ENCODE measurements at regions not wholly inside any gene's neighbourhood (a gene's known extent, or its start where the extent isn't known, plus 50 kb on each side); places are given as distances from the start of the nearest gene placed in this dataset.
A peak's percentile ranks its signal among the peaks of the same experiment; 100 is the strongest.
"Not testable (repeated sequence)": the region's sequence is repeated elsewhere in the genome, so short reads cannot be mapped to it uniquely, and the experiment has no call there.

DNA sequence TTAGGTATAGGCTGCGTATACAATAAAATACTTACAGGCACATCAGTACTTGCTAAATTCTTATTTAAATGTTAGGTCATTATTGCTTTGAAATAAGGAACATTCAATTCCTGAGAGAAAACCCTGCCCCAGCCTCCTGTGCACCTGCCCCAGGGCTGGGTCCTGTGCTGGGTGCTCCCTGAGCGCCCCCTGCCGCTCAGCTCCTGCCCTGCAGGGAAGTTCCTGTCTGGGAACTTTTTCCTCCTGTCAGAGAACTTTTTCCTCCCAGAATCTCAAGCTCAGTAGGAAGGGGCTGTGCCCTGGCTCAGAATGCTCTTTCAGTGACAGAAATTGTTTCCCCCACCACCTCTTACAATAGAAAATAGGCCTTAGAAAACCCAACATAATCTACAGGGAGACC is 751.1 kb downstream of the TMEM121 start:
- WGBS: 21% methylated on average over 2 of the region's 3 CpGs
- Histone ChIP-seq H3K9ac (ENCODE audit: low read depth, low read length) (no peak overlapping the region), H3K36me3 (ENCODE audit: insufficient read depth, low read length) (no peaks in the 10 kb centered on the region), H3K27me3 (ENCODE audit: insufficient read depth, low read length) (no peaks in the 10 kb centered on the region), H3K27ac (ENCODE audit: low read depth, low read length) (no peak overlapping the region), H3K4me1 (ENCODE audit: insufficient read depth, low read length) (no peaks in the 10 kb centered on the region), H3K9me3 (ENCODE audit: insufficient read depth, low read depth, low read length) (peaks cover 94% of the 10 kb centered on the region), H3K4me3 (ENCODE audit: low read length) (no peak overlapping the region)

DNA sequence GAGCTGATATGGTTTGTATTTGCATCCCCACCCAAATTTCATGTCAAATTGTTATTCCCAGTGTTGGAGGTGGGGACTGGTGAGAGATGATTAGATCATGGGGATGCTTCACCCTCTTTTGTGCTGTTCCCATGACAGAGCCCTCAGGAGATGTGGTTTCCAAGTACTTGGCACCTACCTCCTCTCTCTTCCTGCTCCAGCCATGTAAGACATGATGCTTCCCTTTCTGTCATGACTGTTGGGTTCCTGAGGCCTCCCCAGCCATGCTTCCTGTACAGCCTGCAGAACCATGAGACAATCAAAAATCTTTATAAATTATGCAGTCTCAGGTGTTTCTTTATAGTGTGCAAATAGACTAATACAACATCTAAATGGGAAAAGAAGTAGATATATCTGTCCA is 754.5 kb downstream of the TMEM121 start:
- H3K4me1 ChIP-seq (ENCODE audit: insufficient read depth, low read length): no peaks in the 10 kb centered on the region
- H3K4me3 ChIP-seq (ENCODE audit: low read length): no peak overlapping the region
- no peak overlapping the region for H3K9ac ChIP-seq (ENCODE audit: low read depth, low read length)
- H3K9me3 ChIP-seq (ENCODE audit: insufficient read depth, low read depth, low read length): peaks cover 96% of the 10 kb centered on the region
- H3K27me3 ChIP-seq (ENCODE audit: insufficient read depth, low read length): no peaks in the 10 kb centered on the region
- H3K27ac ChIP-seq (ENCODE audit: low read depth, low read length): no peak overlapping the region
- H3K36me3 ChIP-seq (ENCODE audit: insufficient read depth, low read length): no peaks in the 10 kb centered on the region

DNA sequence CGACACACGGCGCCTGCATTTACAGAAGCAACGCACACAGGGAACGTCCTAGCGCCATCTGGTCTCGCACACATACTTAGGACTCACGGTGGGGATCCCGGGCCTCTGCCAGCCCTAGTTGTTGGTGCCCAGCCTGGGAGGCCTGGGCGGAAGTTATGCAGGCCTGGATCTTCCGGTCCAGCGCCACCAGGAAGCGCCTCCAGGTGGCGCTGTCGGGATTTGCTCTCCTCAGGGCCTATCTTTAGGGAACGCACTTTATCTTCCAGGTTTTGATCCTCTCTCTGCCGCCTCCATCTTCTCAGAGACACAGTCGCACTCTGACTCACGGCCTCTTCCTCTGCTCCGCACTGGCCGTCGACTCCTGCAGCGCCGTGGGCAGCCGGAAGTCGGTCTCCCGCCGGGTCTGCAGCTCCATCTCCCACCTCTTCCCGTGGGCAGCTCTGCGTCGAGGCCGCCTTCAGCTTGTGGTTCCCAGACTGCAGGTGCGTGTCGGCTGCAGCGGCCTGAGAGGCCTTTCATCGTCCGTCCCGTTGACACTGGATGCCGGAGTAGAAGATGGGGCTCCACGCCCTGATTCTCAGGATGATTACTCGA is 760.4 kb downstream of the TMEM121 start:
- Histone ChIP-seq H3K27ac (ENCODE audit: low read depth, low read length) (no peak overlapping the region), H3K9me3 (ENCODE audit: insufficient read depth, low read depth, low read length) (peaks cover 96% of the 10 kb centered on the region), H3K27me3 (ENCODE audit: insufficient read depth, low read length) (no peaks in the 10 kb centered on the region), H3K4me3 (ENCODE audit: low read length) (no peak overlapping the region), H3K36me3 (ENCODE audit: insufficient read depth, low read length) (no peaks in the 10 kb centered on the region), H3K4me1 (ENCODE audit: insufficient read depth, low read length) (no peaks in the 10 kb centered on the region), H3K9ac (ENCODE audit: low read depth, low read length) (no peak overlapping the region)
- 91% methylated on average over 41 of the region's 41 CpGs for WGBS

DNA sequence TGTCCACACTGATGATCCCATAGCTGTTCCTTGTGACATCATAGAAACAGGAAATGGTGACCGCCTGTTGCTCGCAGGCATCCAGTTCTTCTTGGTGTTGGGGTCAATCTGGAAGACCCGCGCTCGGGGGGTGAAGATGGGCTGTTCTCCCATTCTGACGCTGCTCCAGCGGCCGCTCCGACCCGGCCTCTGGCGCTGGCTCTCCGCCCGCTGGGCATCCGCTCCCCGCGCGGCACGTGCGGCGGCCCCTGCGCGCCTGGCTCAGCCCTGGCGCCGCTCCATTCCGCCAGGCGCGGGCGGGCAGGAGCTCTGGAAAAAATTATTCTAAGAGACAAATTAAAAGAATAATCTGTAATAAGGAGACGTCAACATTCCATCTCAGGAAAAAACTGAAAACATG is 761.1 kb downstream of the TMEM121 start:
- no peaks in the 10 kb centered on the region for H3K27me3 ChIP-seq (ENCODE audit: insufficient read depth, low read length)
- H3K36me3 ChIP-seq (ENCODE audit: insufficient read depth, low read length): no peaks in the 10 kb centered on the region
- no peak overlapping the region for H3K9ac ChIP-seq (ENCODE audit: low read depth, low read length)
- no peak overlapping the region for H3K4me3 ChIP-seq (ENCODE audit: low read length)
- no peaks in the 10 kb centered on the region for H3K4me1 ChIP-seq (ENCODE audit: insufficient read depth, low read length)
- WGBS: 92% methylated on average over 25 of the region's 29 CpGs
- H3K27ac ChIP-seq (ENCODE audit: low read depth, low read length): no peak overlapping the region
- peaks cover 91% of the 10 kb centered on the region for H3K9me3 ChIP-seq (ENCODE audit: insufficient read depth, low read depth, low read length)

DNA sequence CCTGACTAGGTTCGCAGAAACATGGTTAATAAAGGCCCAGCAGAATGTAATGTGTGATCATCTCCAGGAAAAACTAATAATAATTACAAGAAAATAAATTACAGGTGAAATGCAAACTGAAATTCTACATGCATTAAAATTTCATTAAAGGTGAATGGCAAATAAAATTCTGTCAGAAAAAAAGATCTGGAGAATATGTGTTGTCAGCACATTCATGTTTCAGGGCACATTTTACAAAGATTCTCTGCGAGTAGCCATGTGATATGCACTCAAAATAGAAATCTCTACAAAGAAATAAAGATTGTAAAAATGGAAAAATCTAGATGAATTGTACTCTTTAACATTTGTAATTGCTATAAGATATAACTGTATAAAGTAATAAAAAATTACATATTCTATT is 765.2 kb downstream of the TMEM121 start:
- Histone ChIP-seq H3K4me1 (ENCODE audit: insufficient read depth, low read length) (no peaks in the 10 kb centered on the region), H3K27me3 (ENCODE audit: insufficient read depth, low read length) (no peaks in the 10 kb centered on the region), H3K27ac (ENCODE audit: low read depth, low read length) (no peak overlapping the region), H3K4me3 (ENCODE audit: low read length) (no peak overlapping the region), H3K9me3 (ENCODE audit: insufficient read depth, low read depth, low read length) (peaks cover 87% of the 10 kb centered on the region), H3K36me3 (ENCODE audit: insufficient read depth, low read length) (no peaks in the 10 kb centered on the region), H3K9ac (ENCODE audit: low read depth, low read length) (no peak overlapping the region)
- 72% methylated on average over 2 of the region's 2 CpGs for whole genome bisulfite sequencing

DNA sequence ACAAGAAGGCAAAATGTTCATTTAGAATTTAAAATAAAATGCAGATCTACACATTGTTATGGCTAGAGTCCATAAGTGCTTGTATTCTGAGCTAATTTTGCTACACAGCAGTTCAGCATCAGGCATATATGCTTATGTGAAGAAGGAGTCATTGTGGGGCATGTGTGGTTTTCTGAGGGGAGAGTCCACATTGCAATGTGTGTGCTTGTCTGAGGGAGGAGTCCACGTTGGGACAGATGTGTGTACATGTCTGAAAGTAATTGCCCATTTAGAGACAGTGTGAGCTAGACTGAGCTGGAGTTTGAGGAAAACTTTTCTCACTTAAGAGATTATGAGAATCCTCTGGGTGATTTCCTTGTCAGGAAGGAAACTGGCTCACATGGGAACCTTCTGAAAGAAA is 767.9 kb downstream of the TMEM121 start:
- Histone ChIP-seq H3K27ac (ENCODE audit: low read depth, low read length) (no peak overlapping the region), H3K27me3 (ENCODE audit: insufficient read depth, low read length) (no peaks in the 10 kb centered on the region), H3K9me3 (ENCODE audit: insufficient read depth, low read depth, low read length) (peaks cover 79% of the 10 kb centered on the region), H3K4me1 (ENCODE audit: insufficient read depth, low read length) (no peaks in the 10 kb centered on the region), H3K36me3 (ENCODE audit: insufficient read depth, low read length) (no peaks in the 10 kb centered on the region), H3K9ac (ENCODE audit: low read depth, low read length) (no peak overlapping the region), H3K4me3 (ENCODE audit: low read length) (no peak overlapping the region)
- WGBS: 13% methylated on average over 1 of the region's 1 CpG

DNA sequence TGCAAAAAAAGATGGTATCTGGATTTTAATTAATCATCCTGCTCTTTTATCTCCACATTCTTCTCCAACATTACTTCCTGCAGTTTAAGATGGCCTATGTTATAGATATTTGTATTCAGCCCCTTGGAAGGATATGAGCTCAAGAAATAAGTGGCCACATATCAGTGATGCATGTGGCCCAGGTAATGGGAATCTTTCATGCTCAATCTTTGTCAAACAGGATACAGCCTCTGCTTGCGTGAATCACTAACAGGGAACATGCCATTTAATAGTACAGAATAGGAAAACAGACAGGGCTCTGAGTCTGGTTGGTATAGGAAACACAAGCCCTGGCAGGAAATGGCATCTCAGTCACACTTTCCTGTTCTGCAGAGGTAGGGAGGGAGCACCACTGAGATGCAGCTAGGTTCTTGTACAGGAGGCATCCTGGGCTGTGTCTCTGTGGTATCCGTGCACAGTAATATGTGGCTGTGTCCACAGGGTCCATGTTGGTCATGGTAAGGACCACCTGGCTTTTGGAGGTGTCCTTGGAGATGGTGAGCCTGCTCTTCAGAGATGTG is 774.6 kb downstream of the TMEM121 start:
- peaks cover 85% of the 10 kb centered on the region for H3K9me3 ChIP-seq (ENCODE audit: insufficient read depth, low read depth, low read length)
- not testable (repeated sequence) for H3K36me3 ChIP-seq (ENCODE audit: insufficient read depth, low read length); H3K27me3 ChIP-seq (ENCODE audit: insufficient read depth, low read length); H3K27ac ChIP-seq (ENCODE audit: low read depth, low read length); H3K4me3 ChIP-seq (ENCODE audit: low read length); H3K9ac ChIP-seq (ENCODE audit: low read depth, low read length); H3K4me1 ChIP-seq (ENCODE audit: insufficient read depth, low read length)
- WGBS: 86% methylated on average over 2 of the region's 2 CpGs

DNA sequence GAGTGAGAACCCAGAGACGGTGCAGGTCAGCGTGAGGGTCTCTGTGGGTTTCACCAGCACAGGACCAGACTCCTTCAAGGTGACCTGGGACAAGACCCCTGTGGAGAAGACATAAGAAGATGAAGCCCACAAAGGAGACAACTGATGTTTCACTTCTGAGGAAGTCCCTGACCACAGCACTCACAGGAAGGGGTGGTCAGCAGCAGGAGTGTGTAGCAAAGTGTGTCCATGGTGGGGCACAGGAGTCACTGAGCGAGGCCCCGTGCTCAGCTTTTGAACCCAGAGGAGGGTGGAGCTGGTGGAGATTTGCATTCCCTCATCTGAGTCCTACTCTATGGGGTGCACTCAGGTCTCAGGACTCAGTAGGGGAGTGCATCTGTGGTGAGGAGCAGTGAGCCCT is 775.2 kb downstream of the TMEM121 start:
- not testable (repeated sequence) for H3K27ac ChIP-seq (ENCODE audit: low read depth, low read length); H3K4me3 ChIP-seq (ENCODE audit: low read length); H3K36me3 ChIP-seq (ENCODE audit: insufficient read depth, low read length); H3K27me3 ChIP-seq (ENCODE audit: insufficient read depth, low read length); H3K4me1 ChIP-seq (ENCODE audit: insufficient read depth, low read length); H3K9ac ChIP-seq (ENCODE audit: low read depth, low read length)
- WGBS: 91% methylated on average over 4 of the region's 4 CpGs
- H3K9me3 ChIP-seq (ENCODE audit: insufficient read depth, low read depth, low read length): peaks cover 87% of the 10 kb centered on the region

DNA sequence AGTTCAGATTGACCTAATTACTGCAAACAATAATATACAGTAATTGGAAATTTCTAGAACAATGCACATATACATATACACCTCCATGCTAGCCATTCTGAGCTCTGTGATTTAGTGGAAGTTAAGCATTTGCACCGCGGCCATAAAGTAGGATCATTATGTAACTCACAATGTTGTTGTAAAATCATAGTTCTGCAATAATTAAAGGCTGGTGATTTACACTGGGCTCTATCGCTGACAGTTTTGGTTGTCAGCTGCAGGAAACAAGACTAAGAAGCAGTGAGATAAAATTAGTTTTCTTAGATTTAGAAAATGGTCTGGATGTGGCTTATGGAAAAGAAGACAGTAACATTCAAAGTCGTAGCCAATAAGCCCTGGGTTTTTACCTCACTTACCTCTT is 776.3 kb downstream of the TMEM121 start:
- H3K9ac ChIP-seq (ENCODE audit: low read depth, low read length): no peak overlapping the region
- no peaks in the 10 kb centered on the region for H3K27me3 ChIP-seq (ENCODE audit: insufficient read depth, low read length)
- peaks cover 88% of the 10 kb centered on the region for H3K9me3 ChIP-seq (ENCODE audit: insufficient read depth, low read depth, low read length)
- WGBS: 95% methylated on average over 3 of the region's 4 CpGs
- H3K27ac ChIP-seq (ENCODE audit: low read depth, low read length): no peak overlapping the region
- no peaks in the 10 kb centered on the region for H3K4me1 ChIP-seq (ENCODE audit: insufficient read depth, low read length)
- H3K4me3 ChIP-seq (ENCODE audit: low read length): no peak overlapping the region
- no peaks in the 10 kb centered on the region for H3K36me3 ChIP-seq (ENCODE audit: insufficient read depth, low read length)

DNA sequence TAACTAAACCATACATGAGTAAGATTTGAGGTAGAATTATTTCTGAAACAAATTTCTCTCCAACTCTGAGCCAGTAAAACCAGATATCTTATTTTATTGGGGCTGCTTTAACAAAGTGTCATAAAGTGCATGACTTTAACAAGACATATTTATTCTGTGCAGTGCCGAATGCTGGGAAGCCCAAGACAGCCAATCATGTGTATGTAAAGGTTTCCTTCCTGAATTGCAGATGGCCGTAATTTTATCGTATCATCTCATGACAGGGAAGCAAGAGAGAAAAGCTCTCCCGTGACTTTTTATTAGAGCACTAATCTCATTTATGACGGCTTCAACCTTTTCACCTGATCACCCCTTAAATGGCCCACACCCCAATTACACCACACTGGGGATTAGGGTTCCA is 777.9 kb downstream of the TMEM121 start:
- Histone ChIP-seq H3K36me3 (ENCODE audit: insufficient read depth, low read length) (no peaks in the 10 kb centered on the region), H3K4me1 (ENCODE audit: insufficient read depth, low read length) (no peaks in the 10 kb centered on the region), H3K9ac (ENCODE audit: low read depth, low read length) (no peak overlapping the region), H3K9me3 (ENCODE audit: insufficient read depth, low read depth, low read length) (peaks cover 96% of the 10 kb centered on the region), H3K27me3 (ENCODE audit: insufficient read depth, low read length) (no peaks in the 10 kb centered on the region), H3K4me3 (ENCODE audit: low read length) (no peak overlapping the region), H3K27ac (ENCODE audit: low read depth, low read length) (no peak overlapping the region)
- WGBS: 87% methylated on average over 5 of the region's 5 CpGs

DNA sequence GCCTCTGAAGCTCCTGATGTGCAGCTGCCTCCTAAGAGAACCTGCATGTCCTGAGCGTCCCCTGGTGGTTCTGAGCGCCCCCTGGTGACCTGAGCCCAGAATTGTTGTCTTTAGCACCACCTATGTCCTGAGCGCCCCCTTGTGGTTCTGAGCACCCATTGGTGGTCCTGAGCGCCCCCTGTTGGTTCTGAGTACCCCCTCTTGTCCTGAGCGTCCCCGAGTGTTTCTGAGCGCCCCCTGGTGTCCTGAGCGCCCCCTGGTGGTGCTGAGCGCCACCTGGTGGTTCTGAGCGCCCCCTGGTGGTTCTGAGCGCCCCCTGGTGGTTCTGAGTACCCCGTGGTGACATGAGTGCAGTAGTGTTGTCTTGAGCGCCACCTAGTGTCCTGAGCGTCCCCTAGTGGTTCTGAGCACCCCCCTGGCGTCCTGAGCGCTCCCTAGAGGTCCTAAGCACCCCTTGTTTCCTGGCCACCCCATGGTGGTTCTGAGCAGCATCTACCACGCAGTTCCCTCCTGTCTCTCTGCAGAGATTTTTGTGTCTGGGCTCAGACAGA is 782.5 kb downstream of the TMEM121 start:
- Histone ChIP-seq H3K27ac (ENCODE audit: low read depth, low read length) (no peak overlapping the region), H3K27me3 (ENCODE audit: insufficient read depth, low read length) (no peaks in the 10 kb centered on the region), H3K9me3 (ENCODE audit: insufficient read depth, low read depth, low read length) (peaks cover 99% of the 10 kb centered on the region), H3K4me1 (ENCODE audit: insufficient read depth, low read length) (no peaks in the 10 kb centered on the region), H3K4me3 (ENCODE audit: low read length) (peak overlapping the region; percentile 19; the same call in 1 of the 2 replicates), H3K36me3 (ENCODE audit: insufficient read depth, low read length) (no peaks in the 10 kb centered on the region), H3K9ac (ENCODE audit: low read depth, low read length) (no peak overlapping the region)
- WGBS: 64% methylated on average over 17 of the region's 17 CpGs

DNA sequence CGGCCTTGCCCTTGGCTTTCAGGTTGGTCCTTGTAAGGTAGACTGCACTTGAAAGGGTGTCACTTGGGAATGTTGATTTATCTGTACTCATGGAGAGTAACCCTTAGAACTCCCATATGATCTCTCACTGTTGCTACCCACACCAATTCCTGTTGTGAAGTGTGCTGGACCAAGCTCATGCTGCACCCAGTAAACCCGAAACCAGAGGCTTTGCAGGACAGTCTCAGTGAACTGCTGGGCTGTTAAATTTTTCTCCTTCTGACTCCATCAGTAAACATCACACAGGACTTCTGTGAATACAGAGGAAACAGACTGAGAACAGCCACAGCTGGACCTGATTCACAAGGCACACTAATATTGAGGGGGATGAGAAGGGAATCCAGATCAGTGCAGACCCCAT is 783.0 kb downstream of the TMEM121 start:
- no peaks in the 10 kb centered on the region for H3K4me1 ChIP-seq (ENCODE audit: insufficient read depth, low read length)
- no peak overlapping the region for H3K9ac ChIP-seq (ENCODE audit: low read depth, low read length)
- H3K36me3 ChIP-seq (ENCODE audit: insufficient read depth, low read length): no peaks in the 10 kb centered on the region
- H3K27me3 ChIP-seq (ENCODE audit: insufficient read depth, low read length): no peaks in the 10 kb centered on the region
- H3K27ac ChIP-seq (ENCODE audit: low read depth, low read length): no peak overlapping the region
- H3K9me3 ChIP-seq (ENCODE audit: insufficient read depth, low read depth, low read length): peaks cover 99% of the 10 kb centered on the region
- 95% methylated on average over 2 of the region's 2 CpGs for WGBS
- 0 out of 2 replicates have a peak overlapping the region, but pooled peaks have one; percentile 13 for H3K4me3 ChIP-seq (ENCODE audit: low read length)

All from HUES64 (cell line).